HG03558 (cell line): ENCODE measurements at regions not wholly inside any gene's neighbourhood (a gene's known extent, or its start where the extent isn't known, plus 50 kb on each side); places are given as distances from the start of the nearest gene placed in this dataset.

Experiments
- ATAC-seq: cut with Tn5 transposase; IDR thresholded peaks from one replicate; pipeline ENCODE4 v1.9.1; 2021; ENCODE audit warnings: moderate number of reproducible peaks; ENCODE audit not compliant: unreplicated experiment; ENCODE audit errors: extremely low read depth

DNA sequence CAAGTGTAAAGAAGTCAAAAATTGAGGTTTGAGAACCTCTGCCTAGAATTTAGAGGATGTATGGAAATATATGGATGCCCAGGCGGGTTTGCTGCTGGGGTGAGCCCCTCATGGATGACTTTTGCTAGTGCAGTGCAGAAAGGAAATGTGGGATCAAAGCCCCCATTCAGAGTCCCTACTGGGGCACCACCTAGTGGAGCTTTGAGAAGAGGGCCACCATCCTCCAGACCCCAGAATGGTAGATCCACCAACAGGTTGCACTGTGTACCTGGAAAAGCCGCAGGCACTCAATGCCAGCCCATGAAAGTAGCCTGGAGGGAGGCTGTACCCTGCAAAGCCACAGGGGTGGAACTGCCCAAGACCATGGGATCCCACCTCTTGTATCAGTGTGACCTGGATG, 330.7 kb upstream of the DPYD start:
- ATAC-seq, result no peak

DNA sequence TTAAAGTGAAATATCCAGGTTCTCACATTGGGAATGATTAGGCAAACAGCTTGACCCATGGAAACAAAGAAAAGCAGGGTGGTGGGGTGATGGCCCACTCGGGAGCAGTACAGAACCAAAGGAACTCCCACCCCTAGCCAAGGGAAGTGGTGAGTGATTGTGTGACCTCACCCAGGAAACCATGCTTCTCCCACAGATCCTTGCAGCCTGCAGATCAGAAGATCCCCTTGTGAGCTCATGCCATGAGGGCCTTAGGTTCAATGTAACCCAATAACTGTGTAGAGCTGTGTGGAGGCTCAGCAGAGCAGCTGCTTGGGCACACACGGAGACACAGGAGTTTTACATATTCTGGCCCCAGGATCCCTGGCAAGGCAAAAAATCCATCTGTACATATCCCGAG, 311.8 kb upstream of the DPYD start:
- no peak for ATAC-seq

- ATAC-seq, result no peak
Measured at GRCh38 chr1:98222706-98223105, 301.9 kb upstream of the DPYD start.

DNA sequence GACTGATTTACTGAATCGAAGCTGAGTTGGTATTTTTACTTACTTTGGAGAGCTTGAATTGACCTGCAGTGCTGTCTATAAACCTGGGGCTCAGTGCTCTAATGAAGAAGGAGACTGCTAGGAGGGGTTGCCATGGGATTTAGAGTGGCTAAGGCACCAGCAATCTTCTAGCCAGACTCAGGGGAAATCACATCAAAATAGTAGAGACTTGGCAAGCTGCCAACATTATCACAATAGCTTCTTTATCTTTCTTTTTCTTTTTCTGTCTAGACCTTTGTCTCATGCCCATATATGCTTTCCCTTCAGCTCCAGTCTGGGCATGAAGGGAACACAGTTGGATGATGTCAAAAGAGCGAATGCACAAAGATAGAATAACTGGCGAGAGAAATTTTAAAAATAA, 301.1 kb upstream of the DPYD start:
- no peak for ATAC-seq

GRCh38 chr1:98217601-98218000, 296.8 kb upstream of the DPYD start:
- ATAC-seq, result no peak

DNA sequence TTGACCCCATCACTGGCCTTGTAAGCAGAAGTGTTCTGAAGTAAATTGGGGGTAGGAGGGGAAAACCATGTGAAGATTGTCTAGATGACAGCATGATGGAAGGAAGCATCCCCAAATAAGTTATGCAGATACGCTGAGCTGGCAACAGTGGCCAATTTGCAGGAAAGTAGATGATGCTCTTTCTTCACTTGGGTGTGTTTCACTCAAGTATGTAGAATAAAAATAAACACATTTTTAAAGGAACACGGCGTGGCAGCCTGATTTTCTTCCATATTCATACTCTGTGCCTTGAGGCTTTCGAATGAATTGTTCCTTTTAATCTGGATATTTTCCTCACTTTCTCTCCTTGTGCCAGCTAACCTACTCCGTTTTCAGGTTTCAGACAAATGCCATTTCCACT, 295.5 kb upstream of the DPYD start:
- ATAC-seq, result no peak

DNA sequence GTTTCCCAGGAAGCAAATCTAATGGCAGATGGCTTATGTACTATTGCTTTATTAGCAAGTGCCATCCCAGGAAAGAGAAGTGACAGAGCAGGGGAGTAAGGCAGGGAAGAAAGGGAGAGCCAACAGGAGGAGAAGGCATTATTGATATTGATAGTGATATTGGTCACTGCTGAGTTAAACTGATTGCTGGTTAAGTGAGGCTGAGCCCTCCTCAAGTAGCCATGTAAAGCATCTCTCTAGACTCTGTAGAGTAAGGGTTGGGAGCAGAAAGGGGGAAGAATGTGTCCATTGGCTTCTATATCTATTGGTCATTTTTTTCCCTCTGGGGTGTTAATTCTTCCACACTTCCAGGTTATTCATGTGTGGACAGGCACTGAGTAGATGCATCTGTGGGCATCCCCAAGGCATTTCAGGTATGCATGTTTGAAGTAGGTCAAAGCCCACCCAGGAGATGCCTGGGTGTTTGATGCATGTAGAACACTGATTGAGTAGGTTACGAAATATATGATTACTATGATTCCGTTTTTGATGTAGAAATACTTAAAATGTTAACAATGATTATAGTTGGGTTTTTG, 290.5 kb upstream of the DPYD start:
- ATAC-seq, result no peak

- ATAC-seq, result no peak
Measured at GRCh38 chr1:98210563-98210962, 289.7 kb upstream of the DPYD start.

DNA sequence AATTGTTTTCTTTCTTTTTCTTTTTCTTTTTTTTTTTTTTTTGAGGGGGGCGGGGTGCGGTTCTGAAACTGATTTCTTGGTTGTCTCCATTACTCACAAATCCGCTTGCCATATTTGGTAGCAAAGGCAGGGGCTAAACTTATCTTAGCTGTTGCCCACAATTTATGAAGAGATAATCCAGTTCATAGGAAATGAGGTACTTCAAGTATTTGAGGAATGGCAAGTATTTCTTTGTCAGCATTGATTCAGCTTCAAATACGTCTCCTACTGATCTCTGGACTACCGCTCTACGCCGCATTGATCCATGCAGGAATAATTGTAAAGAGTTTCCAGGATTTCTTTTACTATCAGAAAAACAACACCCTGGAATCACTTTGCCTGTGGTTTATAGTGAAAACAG, 289.2 kb upstream of the DPYD start:
- no peak for ATAC-seq

GRCh38 chr1:98205291-98206017, 284.6 kb upstream of the DPYD start:
- ATAC-seq, result no peak

- no peak for ATAC-seq
Measured at GRCh38 chr1:98203466-98203865, 282.6 kb upstream of the DPYD start.

DNA sequence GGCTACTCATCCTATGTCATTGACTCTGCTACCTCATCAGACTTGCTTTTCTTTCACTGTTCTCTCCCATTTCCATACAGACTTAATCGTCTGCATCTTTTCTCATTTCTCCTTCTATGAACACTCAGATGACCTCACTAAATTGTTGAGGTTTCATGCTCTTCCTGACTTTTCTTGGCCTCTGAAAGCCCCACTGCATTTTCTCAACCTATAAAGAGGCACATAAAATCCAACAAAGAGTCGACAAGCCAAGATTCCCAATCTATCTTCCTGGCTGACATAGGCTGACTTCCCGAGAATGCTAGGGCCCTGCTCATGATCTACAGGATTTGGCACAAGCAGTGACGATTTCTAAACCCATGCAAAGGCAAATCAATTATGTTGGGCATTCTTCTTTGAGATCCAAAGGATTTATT, 280.8 kb upstream of the DPYD start:
- no peak for ATAC-seq

DNA sequence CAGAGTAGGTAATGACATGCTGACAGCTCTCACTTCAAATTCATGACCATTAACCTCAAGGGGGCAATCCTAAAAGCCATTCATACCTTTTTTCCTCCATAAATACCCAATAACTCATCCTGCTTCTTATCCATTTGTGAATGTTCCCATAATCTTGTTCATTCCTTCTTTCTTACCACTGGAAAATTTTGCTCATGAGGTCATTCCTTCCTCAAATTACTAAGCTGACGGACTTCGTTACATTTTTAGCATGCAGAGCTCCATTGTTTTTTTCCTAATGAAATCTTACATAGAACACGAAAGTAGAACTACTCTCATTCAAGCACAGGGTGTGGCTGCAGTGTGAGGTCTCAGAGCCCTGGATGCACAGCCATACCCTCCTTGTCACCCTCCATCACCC, 276.5 kb upstream of the DPYD start:
- no peak for ATAC-seq

DNA sequence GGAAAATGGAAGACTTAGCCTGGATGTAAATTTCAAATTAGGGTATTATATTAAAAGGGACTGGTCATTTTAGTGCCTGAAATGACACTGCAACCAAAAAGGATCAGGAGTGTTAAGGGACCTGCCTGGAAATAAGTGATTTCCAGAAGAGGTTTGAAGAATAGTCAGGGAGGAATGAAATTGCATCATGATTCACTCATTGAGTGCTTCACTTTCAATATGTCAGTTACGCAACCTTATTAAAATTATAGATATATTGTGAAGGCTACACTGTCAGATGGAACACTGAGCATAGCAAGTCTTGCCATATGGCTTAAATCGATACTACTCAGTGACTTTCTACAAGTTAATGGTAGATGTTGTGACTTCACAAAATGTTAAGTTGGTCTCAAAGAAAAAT, 275.2 kb upstream of the DPYD start:
- no peak for ATAC-seq

DNA sequence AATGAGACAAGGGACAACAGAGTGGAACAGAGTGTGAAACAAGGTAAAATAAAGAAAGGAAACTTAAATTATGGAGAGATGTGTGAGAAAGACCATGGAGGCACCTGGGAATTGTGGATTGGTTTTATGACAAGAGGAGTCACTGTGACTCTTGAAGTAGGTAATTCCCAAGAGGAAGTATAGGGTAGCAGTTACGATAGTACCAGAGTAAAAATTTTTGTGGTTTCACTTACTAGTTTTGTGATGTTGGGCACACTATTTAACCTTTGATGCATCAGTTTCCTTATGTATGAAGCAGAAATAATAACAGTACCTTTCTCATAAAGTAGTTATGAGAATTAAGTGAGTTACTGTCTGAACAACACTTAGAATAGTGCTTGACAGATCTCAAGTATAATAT, 267.9 kb upstream of the DPYD start:
- ATAC-seq, result no peak

- ATAC-seq, result no peak
Measured at GRCh38 chr1:98184856-98185255, 264.0 kb upstream of the DPYD start.

DNA sequence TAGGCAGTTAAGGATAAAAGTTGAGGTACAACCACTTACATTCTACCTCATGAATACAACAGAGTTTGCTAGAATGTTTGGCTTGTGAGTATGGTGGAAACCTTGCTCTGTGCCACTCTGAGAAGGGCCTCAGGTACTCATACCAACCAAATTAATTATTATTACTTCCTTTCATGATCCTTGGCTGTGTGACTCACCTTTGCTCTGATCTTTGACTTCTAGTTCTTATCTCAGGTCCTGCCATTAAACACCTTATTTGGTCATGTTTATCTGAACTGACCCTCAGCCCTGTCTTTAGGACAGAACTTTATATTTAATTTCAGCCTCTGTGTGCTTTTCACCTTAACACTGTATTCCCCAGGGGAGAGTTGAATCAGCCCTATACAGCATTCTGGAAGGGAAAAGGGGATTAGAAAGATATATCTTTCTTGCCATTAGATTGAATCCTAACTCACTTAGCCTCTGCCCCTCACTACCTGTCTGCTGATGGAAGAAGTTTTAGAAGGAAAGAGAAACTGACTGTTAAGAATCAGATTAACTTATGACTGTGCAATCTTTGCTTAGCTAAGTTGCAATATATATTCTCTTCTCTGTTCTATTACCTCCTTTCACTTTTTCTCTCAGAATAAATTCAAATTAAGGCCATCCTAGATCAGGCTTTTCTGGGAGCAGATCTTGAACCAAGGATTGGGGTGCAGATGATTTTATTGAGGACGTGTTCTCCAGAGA, 260.4 kb upstream of the DPYD start:
- ATAC-seq, result no peak

- ATAC-seq, result no peak
Measured at GRCh38 chr1:98179151-98179773, 258.4 kb upstream of the DPYD start.

DNA sequence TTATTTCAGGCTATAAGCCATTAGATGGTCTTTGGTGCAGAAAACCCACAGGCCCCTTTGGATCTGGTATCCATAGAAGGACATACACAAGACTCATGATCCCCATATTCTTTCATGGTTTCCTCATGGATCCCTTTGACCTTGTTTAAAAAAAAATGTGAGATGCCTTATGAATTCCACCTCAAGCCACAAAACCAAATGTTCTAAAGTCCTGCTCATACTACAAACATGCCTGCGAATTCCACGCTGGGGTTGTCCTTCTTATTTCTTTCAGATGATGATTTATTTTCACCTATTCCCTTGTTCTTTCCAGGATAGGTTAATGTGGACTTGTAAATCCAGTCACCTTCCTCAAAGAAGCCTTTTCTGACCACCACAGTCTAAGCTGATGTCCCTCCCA, 256.9 kb upstream of the DPYD start:
- no peak for ATAC-seq

DNA sequence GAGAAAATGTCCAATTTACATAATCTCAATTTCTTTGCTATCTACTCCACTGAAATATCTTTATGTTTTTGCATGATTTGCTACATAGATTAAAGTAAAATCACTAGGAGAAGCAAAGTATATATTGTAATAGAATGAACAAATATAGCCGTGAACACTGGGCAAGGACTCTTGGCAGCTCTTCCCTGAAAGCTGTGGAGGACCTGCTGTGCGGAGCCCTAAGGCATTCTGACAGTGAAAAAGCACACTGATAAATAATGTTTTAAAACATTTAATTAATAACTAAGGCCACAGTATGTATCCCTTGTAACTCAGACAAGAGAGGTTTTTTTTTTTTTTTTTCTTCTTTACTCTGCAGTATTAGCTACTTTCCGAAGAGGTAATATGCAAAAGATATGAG, 256.1 kb upstream of the DPYD start:
- no peak for ATAC-seq

- ATAC-seq, result no peak
Measured at GRCh38 chr1:98176414-98176813, 255.6 kb upstream of the DPYD start.
